GM12891 (cell line): ENCODE measurements at regions not wholly inside any gene's neighbourhood (a gene's known extent, or its start where the extent isn't known, plus 50 kb on each side); places are given as distances from the start of the nearest gene placed in this dataset.

Source experiments
- DNase-seq: peaks from one replicate; pipeline ENCODE4 v3.0.0; 2011; ENCODE audit warnings: low spot score; ENCODE audit not compliant: insufficient read length
- FAIRE-seq: peaks from 2 replicates; lab custom pipeline; 2011; peaks lifted over from hg19 to GRCh38; lab: Jason Lieb, UNC
- PAX5 ChIP-seq: IDR thresholded peaks from 2 replicates; pipeline ENCODE4 v1.6.1; 2011; ENCODE audit warnings: low read length, moderate library complexity, mild to moderate bottlenecking; ENCODE audit not compliant: insufficient read depth, severe bottlenecking
- POLR2A ChIP-seq: IDR thresholded peaks from 2 replicates; pipeline ENCODE4 v1.6.1; 2011; ENCODE audit warnings: low read depth, low read length, control low read depth
- POLR2AphosphoS5 ChIP-seq: IDR thresholded peaks from 2 replicates; pipeline ENCODE4 v1.6.1; 2011; ENCODE audit warnings: low read depth, low read length, control low read depth
- POU2F2 ChIP-seq: IDR thresholded peaks from 2 replicates; pipeline ENCODE4 v1.6.1; 2011; ENCODE audit warnings: low read depth, mild to moderate bottlenecking, control low read depth, low read length, moderate library complexity
- SPI1 ChIP-seq: IDR thresholded peaks from 2 replicates; pipeline ENCODE4 v1.6.1; 2011; ENCODE audit warnings: low read depth, low read length, control low read depth
- TAF1 ChIP-seq: IDR thresholded peaks from 2 replicates; pipeline ENCODE4 v1.6.1; 2011; ENCODE audit warnings: low read depth, low read length, control low read depth

GRCh38 chr7:10724449-10724848 lies 249.2 kb upstream of the PHF14 start:
- FAIRE-seq (no peak), DNase-seq (no peak)
- TF ChIP-seq POLR2AphosphoS5: no peak
- TF ChIP-seq SPI1: no peak
- no peak for TF ChIP-seq TAF1
- no peak for TF ChIP-seq POLR2A
- TF ChIP-seq POU2F2: no peak
- TF ChIP-seq PAX5: no peak

GRCh38 chr7:10727636-10728035 lies 246.0 kb upstream of the PHF14 start:
- DNase-seq (no peak), FAIRE-seq (no peak)
- TF ChIP-seq TAF1: no peak
- TF ChIP-seq SPI1: no peak

DNA sequence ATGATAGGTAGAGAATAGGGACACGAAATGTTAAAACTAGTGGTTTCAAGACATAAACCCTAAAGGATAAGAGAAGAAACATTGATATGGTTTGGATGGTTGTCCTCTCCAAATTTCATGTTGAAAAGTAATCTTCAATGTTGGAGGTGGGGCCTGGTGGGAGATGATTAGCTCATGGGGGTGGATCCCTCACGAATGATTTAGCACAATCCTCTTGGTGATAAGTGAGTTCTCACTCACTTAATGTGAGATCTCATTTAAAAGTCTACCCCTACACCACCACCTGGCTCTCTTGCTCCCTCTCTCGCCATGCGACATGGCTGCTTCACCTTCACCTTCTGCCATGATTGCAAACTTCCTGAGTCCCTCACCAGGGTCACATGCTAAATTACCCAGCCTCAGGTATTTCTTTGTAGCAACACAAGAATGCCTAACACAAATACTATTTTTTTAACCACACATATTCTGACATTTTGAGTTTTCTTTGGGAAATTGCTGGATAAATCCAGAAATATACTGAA lies 242.4 kb upstream of the PHF14 start:
- no peak for TF ChIP-seq POLR2AphosphoS5
- TF ChIP-seq POLR2A: no peak
- no peak for TF ChIP-seq SPI1
- TF ChIP-seq PAX5: no peak
- TF ChIP-seq TAF1: no peak
- no peak for TF ChIP-seq POU2F2
- DNase-seq (no peak), FAIRE-seq (no peak)

DNA sequence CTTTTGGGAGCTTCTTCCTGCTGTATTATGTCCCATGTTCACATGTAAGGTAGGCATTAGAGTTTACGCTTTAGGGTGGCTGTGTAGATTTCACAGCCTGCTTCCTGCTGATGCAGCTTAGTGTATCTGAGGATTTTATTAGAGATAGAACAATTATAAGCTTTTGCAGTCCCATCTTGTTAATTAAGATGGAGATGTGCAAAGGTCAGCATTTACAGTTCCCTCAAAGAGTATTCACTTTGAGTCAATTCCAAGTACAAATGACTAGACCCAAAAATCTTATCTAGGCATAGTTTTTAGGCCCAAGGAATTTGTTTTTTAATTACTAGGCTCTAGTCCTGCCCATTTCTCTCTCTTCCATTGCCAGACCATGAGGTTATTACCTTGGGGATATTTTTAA lies 239.9 kb upstream of the PHF14 start:
- DNase-seq: no peak
- TF ChIP-seq POU2F2 (no peak), POLR2A (no peak), PAX5 (no peak), TAF1 (no peak), POLR2AphosphoS5 (no peak), SPI1 (no peak)
- FAIRE-seq: no peak

DNA sequence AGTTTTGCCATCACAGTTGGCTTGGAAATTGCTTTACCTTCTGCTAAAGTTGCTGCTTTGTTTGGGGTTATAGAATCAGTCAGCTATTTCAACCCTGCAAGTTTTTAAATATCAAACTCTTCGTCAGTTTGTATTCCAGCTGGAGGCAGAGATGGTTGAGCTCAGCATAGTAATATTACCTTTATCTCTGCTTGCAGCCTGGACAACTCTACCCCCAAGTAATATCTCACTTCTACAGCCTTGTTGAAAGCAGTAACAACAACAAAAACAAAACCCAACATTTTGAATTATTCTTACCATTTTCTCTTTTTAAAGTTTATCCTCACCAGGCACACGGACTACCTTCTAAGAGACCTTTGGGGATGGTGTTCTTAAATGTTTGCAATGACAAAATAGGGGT lies 239.1 kb upstream of the PHF14 start:
- no peak for DNase-seq
- FAIRE-seq: no peak
- no peak for TF ChIP-seq POLR2AphosphoS5
- TF ChIP-seq SPI1: no peak
- TF ChIP-seq TAF1: no peak
- no peak for TF ChIP-seq POU2F2
- no peak for TF ChIP-seq POLR2A
- TF ChIP-seq PAX5: no peak

- no peak for TF ChIP-seq POU2F2
- TF ChIP-seq POLR2A: no peak
- no peak for TF ChIP-seq POLR2AphosphoS5
- no peak for TF ChIP-seq SPI1
- TF ChIP-seq TAF1: no peak
- no peak for TF ChIP-seq PAX5
- FAIRE-seq (no peak), DNase-seq (no peak)
These were observed 234.3 kb upstream of the PHF14 start for GRCh38 chr7:10739401-10739800.

GRCh38 chr7:10740805-10741204 lies 232.9 kb upstream of the PHF14 start:
- FAIRE-seq (no peak), DNase-seq (no peak)
- TF ChIP-seq TAF1 (no peak), SPI1 (no peak), POLR2A (no peak), POLR2AphosphoS5 (no peak), PAX5 (no peak), POU2F2 (no peak)

DNA sequence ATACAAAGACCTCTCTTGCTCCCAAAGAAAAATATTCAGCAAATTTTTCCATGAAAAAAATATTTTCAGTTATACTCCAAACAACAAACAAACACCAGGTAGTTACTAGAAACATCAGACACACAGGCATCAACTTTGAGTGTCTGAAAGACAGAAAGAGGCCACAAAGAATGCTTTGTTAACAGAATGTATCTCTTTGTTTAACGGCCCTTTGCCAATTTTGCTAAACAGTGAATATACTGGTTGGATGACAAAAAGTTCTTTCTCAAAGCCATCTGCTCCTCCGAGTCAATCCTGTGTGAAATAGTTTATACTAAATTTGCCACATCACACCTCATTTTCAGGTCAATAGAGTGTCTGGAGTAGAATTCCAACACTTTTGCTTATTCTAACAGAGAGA lies 216.7 kb upstream of the PHF14 start:
- FAIRE-seq (no peak), DNase-seq (no peak)
- TF ChIP-seq SPI1 (no peak), POLR2AphosphoS5 (no peak), POLR2A (no peak), PAX5 (no peak), TAF1 (no peak), POU2F2 (no peak)

DNA sequence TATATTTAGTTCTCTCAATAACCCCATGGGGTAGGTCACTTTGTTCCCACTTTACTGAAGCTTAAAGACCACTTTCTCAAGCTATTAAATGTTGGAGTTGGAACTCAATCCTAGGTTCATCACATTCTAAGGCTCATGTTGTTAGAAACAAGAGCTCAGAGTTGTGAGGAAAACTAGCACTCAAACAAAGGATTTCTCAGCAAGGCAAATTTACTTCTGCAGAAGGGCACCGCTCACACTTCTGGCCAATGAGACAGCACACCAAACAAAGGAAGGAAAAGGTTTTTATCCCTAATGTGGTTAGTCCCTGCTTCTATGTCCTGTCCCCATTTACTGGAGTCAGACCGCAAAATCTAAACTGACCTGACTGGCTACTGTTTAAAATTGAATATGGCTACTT lies 214.6 kb upstream of the PHF14 start:
- FAIRE-seq (no peak), DNase-seq (no peak)
- TF ChIP-seq PAX5: no peak

DNA sequence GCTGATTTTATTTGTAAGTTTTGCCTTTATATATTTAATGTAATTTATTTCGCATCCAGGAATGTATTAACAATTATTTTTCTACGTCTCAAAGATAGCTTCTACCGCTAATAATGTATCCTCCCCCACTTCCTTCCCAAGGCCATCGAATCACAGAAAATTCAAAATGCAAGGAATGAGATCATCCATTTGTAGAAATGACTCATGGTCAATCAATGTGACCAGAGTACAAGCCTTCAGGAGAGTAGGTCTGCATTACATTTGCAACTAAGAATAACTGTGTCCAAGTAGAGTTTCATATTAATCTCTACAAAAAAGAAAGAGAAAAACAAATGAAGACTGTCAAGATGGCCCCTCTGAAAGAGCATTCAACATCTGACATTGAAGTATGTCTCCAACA lies 205.9 kb upstream of the PHF14 start:
- no peak for TF ChIP-seq POLR2AphosphoS5
- TF ChIP-seq POU2F2: no peak
- no peak for TF ChIP-seq POLR2A
- FAIRE-seq (no peak), DNase-seq (no peak)
